Psoas muscle (tissue), 7 donors: ENCODE measurements at regions not wholly inside any gene's neighbourhood (a gene's known extent, or its start where the extent isn't known, plus 50 kb on each side); places are given as distances from the start of the nearest gene placed in this dataset.

ENCODE experiments used
- ATAC-seq, 4 donors: fragments of 200-7000 bp; cut with Tn5 transposase; one replicate each; pipeline ENCODE4 v1.9.1; 2020; ENCODE audit warnings: moderate library complexity in 3 of 4, mild to moderate bottlenecking in 2 of 4
- DNase-seq, 2 donors: peaks; one replicate each; pipeline ENCODE4 v3.0.0-alpha.2; 2020
- H3K27ac ChIP-seq: fragments of 200-600 bp; one replicate; pipeline ENCODE4 v1.8.0; 2022
- H3K27me3 ChIP-seq, 3 donors: fragments of 200-600 bp in 1 of 3; one replicate each; pipeline versions ENCODE4 v1.6.1 to v1.8.0; 2013 to 2022; ENCODE audit warnings: low read length in 2 of 3, mild to moderate bottlenecking in 2 of 3, moderate library complexity in 1 of 3; ENCODE audit not compliant: insufficient read depth in 3 of 3
- H3K36me3 ChIP-seq, 2 donors: fragments of 200-600 bp in 1 of 2; one replicate each; pipeline versions ENCODE4 v1.6.1 to v1.8.0; 2013 to 2022; ENCODE audit warnings: low read depth in 1 of 2, mild to moderate bottlenecking in 1 of 2, moderate library complexity in 1 of 2; ENCODE audit not compliant: insufficient read depth in 1 of 2
- H3K4me1 ChIP-seq: fragments of 200-600 bp; one replicate; pipeline ENCODE4 v1.8.0; 2022
- H3K4me3 ChIP-seq: fragments of 200-600 bp; one replicate; pipeline ENCODE4 v1.8.0; 2022; ENCODE audit warnings: mild to moderate bottlenecking
- H3K9me3 ChIP-seq: fragments of 200-600 bp; one replicate; pipeline ENCODE4 v1.8.0; 2022
- WGBS, 3 donors: extraction: QIAGEN DNeasy Blood & Tissue Kit; methylation state at CpG; one replicate each; pipeline versions ENCODE4 v1.1.6 to v1.1.7; 2013; 5-methylcytosine and 5-hydroxymethylcytosine counted together
- intact Hi-C, 2 donors: fragments of 100-400 bp; cut with DNase I; formaldehyde crosslinking; loops; one replicate each; pipeline versions ENCODE4 v1.11.0 to v1.14.2; 2022
- TF ChIP-seq, protein P1 (sequence below): fragments of 200-600 bp; IDR thresholded peaks from one replicate; pipeline ENCODE4 v1.8.0; 2022; ENCODE audit warnings: antibody characterized with exemption
- donor health status: healthy with polysubstance abuse.
- donor health status: DM: no; HTN: no; CAD: no; lungs with moderate emphysema.
- donor health status: Bipolar disorder and iron deficiency.
- donor health status: healthy.
- donor health status: DM: yes; HTN: yes; CAD: no.
- donor health status: DM: no; HTN: no; CAD: no.
- donor health status: DM: yes; HTN: yes; CAD: no.

- TF ChIP-seq, protein P1, sequence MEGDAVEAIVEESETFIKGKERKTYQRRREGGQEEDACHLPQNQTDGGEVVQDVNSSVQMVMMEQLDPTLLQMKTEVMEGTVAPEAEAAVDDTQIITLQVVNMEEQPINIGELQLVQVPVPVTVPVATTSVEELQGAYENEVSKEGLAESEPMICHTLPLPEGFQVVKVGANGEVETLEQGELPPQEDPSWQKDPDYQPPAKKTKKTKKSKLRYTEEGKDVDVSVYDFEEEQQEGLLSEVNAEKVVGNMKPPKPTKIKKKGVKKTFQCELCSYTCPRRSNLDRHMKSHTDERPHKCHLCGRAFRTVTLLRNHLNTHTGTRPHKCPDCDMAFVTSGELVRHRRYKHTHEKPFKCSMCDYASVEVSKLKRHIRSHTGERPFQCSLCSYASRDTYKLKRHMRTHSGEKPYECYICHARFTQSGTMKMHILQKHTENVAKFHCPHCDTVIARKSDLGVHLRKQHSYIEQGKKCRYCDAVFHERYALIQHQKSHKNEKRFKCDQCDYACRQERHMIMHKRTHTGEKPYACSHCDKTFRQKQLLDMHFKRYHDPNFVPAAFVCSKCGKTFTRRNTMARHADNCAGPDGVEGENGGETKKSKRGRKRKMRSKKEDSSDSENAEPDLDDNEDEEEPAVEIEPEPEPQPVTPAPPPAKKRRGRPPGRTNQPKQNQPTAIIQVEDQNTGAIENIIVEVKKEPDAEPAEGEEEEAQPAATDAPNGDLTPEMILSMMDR, result no peak
- no peaks in the 10 kb centered on the region for H3K4me1 ChIP-seq
- no peak for DNase-seq
These were observed 106.3 kb upstream of the NOX3 start for GRCh38 chr6:155561966-155562364.

DNA sequence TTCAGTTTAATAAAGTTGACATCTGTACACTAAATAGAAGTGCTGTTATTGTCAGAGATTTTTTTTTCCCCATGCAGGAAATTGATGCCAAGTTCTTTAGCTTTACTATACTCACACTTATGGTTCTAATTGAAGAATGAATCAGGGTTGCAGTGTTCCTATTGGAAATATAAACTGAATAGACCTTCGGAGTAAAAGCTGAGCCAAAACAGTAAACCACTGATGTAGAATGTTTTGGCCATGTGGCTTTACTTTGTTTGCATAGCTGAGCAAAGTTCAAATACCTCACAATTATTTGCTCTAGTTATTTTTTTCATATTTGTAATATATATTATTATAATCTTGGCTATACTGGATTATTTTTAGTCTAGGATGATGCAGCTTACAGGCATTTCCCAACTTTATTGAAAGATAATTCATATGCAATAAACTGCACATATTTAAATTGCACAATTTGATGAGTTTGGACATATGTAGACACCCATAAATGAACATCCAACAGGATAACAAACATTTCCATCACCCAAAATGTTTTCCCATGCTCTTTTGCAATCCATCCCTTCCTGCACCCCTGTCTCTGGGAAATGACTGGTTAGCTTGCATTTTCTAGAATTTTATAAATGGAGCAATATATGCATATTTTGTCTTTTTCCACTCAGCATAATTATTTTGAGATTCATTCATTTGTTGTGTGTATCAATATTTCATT lies 105.8 kb upstream of the NOX3 start:
- DNase-seq, result no peak
- no peak overlapping the region for H3K4me3 ChIP-seq
- H3K27me3 ChIP-seq, result no peaks in the 10 kb centered on the region
- intact Hi-C loops, result no loop called here
- no peaks in the 10 kb centered on the region for H3K9me3 ChIP-seq
- TF ChIP-seq, protein P1, result no peak
- 67 to 81% (median 69%) methylated on average over 1 of the region's 1 CpG for WGBS, 3 donors
- H3K36me3 ChIP-seq, result no peaks in the 10 kb centered on the region
- no peak for ATAC-seq
- H3K27ac ChIP-seq, result no peak overlapping the region
- no peaks in the 10 kb centered on the region for H3K4me1 ChIP-seq

More at GRCh38 chr6:155561966-155562364, 106.3 kb upstream of the NOX3 start:
- Histone ChIP-seq H3K36me3 (no peaks in the 10 kb centered on the region), H3K4me3 (no peak overlapping the region), H3K27me3 (no peaks in the 10 kb centered on the region), H3K9me3 (no peaks in the 10 kb centered on the region), H3K27ac (no peak overlapping the region)
- intact Hi-C loops, result no loop called here
- ATAC-seq, result no peak
- WGBS, 3 donors, result 75 to 78% (median 77%) methylated on average over 4 of the region's 4 CpGs

GRCh38 chr6:155549928-155550327 lies 94.3 kb upstream of the NOX3 start:
- 63 to 84% (median 83%) methylated on average over 4 of the region's 4 CpGs for WGBS, 3 donors
- intact Hi-C loops, result no loop called here

GRCh38 chr6:155549028-155549798 lies 93.6 kb upstream of the NOX3 start:
- 86 to 90% (median 88%) methylated on average over 9 of the region's 9 CpGs for WGBS, 3 donors
- Histone ChIP-seq H3K27me3 (no peaks in the 10 kb centered on the region), H3K4me3 (no peak overlapping the region), H3K36me3 (no peaks in the 10 kb centered on the region), H3K9me3 (no peaks in the 10 kb centered on the region), H3K27ac (no peak overlapping the region), H3K4me1 (no peaks in the 10 kb centered on the region)
- TF ChIP-seq, protein P1, result no peak
- DNase-seq (no peak), ATAC-seq (no peak)
- intact Hi-C loops, result no loop called here

More at GRCh38 chr6:155549928-155550327, 94.3 kb upstream of the NOX3 start:
- no peak for ATAC-seq
- Histone ChIP-seq H3K27ac (no peak overlapping the region), H3K9me3 (no peaks in the 10 kb centered on the region), H3K36me3 (no peaks in the 10 kb centered on the region), H3K4me1 (no peaks in the 10 kb centered on the region), H3K27me3 (no peaks in the 10 kb centered on the region), H3K4me3 (no peak overlapping the region)
- DNase-seq, result no peak
- TF ChIP-seq, protein P1, result no peak
